ENCODE measurements at regions not wholly inside any gene's neighbourhood (a gene's known extent, or its start where the extent isn't known, plus 50 kb on each side); places are given as distances from the start of the nearest gene placed in this dataset.

DNA sequence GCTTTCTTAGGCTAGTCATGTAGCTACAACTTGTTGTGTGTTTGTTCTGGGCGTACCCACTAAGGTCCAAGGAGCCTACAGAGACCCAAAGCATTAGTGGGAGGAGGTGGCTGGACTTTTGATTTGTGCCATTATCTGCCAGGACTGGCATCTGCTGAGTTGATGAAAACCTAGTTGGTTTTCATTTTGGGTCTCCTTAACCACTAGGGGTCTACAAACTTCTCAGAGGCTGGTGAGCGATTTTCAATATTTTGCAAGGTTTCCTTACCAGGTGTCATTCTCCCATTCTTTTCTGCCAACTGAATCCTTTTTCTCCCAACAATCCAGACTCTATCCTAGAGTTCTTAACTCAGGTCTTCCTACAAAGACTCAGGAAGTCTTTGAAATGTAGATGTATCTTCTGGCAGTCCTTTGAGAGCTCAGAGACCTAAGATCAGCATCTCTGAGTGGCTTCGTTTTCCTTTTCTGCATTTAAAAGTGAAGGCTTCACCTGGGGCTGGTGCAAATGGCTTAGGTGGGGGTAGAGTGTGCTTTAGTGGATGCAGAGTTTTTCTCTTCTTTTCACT is 150.0 kb upstream of the RMST start:
- TF ChIP-seq POLR2A (IDR thresholded peaks at IDR 0.05) (no peak), POLR2AphosphoS5 (IDR thresholded peaks at IDR 0.05) (no peak), EP300 (IDR thresholded peaks at IDR 0.05) (no peak)
- TF ChIP-seq, protein P1, sequence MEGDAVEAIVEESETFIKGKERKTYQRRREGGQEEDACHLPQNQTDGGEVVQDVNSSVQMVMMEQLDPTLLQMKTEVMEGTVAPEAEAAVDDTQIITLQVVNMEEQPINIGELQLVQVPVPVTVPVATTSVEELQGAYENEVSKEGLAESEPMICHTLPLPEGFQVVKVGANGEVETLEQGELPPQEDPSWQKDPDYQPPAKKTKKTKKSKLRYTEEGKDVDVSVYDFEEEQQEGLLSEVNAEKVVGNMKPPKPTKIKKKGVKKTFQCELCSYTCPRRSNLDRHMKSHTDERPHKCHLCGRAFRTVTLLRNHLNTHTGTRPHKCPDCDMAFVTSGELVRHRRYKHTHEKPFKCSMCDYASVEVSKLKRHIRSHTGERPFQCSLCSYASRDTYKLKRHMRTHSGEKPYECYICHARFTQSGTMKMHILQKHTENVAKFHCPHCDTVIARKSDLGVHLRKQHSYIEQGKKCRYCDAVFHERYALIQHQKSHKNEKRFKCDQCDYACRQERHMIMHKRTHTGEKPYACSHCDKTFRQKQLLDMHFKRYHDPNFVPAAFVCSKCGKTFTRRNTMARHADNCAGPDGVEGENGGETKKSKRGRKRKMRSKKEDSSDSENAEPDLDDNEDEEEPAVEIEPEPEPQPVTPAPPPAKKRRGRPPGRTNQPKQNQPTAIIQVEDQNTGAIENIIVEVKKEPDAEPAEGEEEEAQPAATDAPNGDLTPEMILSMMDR (IDR thresholded peaks at IDR 0.05), result no peak

Data from sigmoid colon (tissue), 4 donors.